NCI-H345 (cell line): ENCODE measurements at regions not wholly inside any gene's neighbourhood (a gene's known extent, or its start where the extent isn't known, plus 50 kb on each side); places are given as distances from the start of the nearest gene placed in this dataset.

Source experiments
- DNase-seq: peaks from one replicate; lab custom pipeline; 2025; lab: John Stamatoyannopoulos, UW

DNA sequence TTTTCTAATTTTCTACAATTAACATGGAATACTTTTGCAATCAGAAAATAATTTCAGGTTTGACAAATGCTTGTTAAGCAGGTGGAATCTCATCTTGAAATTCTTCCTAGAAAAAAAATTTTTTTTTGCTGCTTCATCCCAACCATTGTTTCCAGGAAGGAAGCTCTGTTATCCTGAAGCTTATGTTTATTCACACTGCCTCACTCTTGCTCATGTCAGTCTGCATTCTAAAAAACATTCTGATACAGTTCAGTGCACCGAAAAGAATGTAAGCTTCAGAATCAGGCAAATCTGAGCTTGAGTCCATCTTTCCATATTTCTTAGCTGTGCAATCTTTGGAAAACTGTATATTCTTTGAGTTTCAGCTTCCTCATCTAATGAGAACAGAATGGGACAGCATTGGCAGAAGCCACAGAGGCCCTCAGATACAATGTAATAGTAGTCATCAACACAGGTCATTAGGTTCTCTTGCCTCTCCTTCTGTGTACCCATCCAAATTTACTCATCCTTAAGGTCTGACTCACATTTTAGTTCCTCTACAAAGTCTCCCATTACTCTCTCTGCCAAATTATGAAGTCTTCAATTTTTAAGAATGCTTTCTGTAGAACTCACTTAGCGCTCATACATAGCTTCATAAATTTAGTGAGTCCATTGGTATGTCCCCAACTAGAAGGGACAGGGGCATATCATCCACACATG is 881.8 kb upstream of the NR2F2 start:
- DNase-seq, result no peak

DNA sequence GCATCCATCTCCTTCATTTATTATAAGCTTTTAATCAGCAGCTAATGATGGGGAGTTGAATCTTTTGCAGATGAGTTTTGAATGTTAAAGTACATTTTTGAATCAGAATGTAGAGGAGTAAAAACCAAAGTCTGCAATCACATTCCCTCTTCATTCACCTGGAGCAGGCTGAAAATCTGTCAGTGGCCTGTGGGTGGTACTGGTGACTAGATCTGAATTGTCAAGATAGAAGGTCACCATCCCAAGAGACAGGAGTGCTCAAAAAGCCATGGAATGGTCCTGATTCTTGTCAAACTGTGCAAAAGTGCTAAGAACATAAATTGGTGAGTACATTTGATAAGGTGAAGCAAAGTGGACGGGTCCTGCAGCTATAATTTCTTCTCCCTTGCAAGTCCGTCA is 881.3 kb upstream of the NR2F2 start:
- no peak for DNase-seq

DNA sequence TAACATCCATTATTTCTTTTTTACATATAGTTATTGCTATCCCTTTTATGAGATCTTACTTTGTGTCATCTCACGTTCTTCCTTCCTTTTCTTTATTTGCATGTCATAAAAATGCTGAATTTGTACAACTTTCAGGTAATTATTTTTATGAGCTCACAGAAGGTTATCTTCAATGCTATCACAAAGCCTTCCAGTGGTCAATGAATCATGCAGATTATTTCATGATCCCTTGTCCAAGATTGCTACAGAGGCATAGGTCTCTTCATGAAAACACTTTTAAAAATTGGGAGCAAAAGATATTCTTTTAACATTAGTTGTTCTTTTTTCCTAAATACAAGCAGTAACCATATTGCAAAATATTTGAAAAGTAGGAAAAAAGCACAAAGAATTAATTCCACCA is 880.1 kb upstream of the NR2F2 start:
- DNase-seq, result no peak

DNA sequence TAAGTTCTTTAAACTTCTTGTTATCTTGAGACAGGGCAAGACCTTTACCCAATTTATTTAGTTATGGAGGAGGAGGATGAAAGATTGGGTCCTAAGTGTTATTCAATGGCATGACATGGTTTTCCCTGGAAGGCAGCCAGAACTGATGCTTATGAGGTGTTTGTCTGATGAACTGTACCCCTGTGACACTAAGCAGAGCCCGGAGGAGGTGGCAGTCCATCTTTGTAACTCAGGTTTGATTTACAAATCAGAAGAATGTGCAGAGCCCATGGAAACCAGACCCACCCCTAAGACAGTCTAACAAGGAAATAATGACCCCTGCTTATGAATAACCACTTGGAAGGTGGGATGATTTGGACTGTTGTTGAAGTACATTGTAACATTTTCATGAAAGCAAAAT is 878.6 kb upstream of the NR2F2 start:
- DNase-seq, result no peak

DNA sequence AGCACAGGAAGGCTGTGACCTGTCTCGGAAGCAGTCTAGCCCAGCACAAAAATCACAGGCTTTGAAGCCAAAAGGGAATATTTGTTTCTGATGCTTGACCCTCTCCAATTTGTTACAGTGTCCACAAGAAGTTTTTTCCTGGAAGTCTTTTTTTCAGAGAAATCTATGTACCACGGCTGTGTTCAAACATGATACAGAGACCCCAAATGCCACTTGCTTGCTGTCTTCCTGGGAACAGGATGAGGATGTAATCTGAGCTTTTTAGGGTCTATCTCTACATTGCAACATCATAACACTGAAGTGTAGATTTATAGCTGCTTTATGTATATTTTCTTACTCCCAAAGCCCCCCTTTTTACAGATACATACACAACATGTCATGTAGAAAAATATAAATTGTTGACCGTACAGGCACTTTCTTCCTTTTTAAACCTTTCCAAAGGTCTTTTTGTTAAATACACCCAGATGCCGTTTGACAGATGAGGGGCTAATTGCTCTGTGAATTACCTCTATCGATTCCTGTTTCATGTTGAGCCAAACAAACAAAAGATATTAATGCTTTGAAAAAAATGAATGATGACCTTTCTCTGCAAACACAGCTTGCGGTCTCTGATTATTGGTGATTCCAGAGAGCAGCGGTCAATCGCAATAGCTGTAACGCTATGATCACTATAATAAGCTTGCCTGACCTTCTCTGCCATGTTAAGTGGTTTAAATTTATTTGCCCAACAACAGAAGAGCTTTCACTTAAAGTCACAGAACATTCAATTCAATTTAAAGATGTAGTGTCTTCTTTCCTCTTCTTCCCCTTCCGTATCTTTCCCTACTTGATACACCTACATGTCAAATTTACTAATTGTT is 875.9 kb upstream of the NR2F2 start:
- DNase-seq, result no peak

DNA sequence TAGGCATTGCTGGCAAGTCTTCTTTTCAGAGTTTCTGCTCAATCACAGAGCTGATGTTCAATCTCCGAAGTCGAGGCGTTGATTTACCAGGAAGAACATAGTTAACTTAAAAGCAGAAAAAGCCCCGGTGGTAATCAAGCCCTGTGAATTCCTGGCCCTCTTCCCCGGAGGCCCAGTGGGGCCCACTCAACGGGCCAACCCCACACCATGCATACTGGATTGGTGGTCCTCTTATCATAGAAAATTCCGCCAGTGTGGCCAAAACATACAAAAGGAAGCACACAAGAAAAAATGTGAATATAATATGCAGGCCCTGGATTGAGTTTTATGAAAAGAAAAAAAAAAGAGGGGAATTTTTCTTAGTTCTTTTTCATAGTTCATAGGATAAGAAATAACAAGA is 873.0 kb upstream of the NR2F2 start:
- DNase-seq, result no peak

DNA sequence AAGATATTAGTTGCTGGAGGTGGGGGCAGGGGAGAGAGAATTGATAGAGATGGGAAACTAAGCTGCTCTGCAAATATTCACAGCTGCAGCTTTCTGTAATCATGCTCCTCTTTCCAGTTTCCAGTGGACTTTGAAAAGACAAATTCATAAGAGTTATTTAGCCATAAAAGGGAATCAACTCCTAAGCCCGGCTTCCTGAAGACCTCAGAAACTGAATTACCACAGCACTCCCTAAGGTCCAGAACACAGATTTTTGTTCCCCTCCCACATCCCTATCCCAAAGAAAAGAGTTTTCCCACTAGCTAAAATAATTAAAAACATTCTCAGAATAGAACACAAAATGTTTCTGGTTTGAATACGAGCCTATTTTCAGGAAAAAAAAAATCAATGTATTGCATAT is 871.8 kb upstream of the NR2F2 start:
- no peak for DNase-seq

DNA sequence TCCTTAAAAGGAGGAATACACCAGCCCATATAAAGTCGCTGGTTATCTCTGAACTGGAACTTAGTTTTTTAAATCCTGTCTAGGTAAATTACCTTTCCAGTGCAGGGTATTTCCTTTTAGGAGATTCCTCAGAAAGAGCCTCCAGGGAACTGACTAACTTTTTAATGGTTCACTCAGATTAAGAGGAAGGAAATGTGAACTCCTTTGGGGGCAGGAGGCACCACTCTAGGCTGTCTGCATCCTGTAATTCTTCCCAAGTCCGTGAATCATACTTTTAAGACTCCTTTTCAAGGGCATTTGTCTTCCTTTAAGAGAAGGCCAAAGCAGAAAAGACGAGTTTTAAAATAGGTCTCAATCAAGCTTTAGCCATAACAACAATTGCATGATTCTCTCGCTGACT is 871.2 kb upstream of the NR2F2 start:
- DNase-seq, result no peak

DNA sequence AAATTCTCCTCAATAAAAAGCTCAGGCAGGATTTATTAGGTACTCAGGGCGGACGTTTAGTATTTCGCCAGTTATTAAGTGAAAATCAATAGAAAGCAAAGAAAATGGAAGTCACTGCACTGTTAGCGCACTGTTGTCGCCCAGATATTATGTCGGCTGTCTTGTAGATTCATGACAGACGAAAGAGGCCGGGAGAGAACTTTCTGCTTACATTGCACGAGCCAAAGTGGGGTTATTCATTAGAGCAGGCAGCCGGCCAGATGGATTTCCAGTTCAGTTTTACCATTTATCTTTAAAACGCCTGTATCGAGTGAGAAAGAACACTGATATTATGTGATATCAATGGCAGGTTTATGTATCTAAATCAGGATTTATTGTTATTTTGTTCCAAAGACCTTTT is 866.0 kb upstream of the NR2F2 start:
- DNase-seq, result no peak

DNA sequence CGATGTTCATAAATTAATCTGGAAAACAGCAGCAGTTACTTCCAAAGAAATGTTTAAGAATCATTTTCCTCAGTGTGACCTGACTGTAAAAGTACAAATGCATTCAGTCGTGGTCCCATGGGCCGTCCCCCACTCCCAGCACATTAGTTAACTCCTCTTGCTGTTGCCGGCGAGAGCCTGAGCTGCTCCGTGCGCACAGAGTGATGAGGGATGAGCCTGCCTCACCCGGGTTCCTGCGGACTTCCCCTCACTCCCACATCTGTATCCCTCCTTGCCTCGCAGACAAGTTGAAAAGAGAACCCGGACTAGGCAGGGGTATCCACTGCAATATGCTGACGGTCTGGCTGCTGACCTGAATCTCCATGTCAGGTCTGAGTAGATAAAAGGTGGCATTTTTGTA is 861.7 kb upstream of the NR2F2 start:
- DNase-seq, result no peak

DNA sequence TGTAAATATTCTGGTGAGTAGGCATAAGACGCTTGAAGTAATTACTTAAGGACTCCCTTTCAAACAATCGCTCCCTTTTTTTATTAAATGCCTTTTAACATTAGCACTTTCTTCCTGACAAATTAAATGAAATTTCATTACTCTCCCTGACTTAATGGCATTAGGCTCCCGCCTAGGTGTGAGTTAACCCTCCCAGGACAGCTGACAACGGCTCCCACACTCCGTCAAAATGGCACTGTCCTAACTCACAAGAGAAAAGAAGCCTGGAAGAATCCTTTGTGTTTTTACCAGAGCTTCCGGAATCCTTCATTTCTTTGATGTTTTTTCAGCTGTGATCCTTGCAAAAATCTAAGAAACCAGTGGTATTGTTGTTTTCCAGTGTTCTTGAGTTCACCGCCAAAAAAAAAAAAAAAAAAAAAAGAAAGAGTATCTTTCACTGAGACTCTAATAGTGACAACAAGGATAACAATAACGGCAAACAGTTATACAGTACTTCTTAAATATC is 861.0 kb upstream of the NR2F2 start:
- no peak for DNase-seq

DNA sequence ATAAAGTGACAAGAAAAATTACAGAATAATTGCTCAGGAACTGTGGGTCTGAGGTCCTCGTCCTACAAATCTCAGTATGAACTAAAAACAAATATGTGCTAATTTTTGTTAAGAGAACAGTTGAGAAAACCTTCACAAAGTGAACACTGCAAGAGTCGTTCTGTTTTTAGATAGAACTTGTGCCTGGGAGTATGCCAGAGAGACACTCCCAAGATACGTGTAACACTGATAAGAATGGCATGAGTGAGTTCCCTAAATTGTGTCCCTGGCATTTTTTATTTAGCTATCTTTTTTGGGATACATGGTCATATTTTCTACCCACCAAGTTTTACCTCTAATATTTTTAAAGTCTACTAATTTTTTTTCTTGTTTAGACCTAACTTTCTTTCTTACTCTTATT is 860.0 kb upstream of the NR2F2 start:
- DNase-seq, result no peak

DNA sequence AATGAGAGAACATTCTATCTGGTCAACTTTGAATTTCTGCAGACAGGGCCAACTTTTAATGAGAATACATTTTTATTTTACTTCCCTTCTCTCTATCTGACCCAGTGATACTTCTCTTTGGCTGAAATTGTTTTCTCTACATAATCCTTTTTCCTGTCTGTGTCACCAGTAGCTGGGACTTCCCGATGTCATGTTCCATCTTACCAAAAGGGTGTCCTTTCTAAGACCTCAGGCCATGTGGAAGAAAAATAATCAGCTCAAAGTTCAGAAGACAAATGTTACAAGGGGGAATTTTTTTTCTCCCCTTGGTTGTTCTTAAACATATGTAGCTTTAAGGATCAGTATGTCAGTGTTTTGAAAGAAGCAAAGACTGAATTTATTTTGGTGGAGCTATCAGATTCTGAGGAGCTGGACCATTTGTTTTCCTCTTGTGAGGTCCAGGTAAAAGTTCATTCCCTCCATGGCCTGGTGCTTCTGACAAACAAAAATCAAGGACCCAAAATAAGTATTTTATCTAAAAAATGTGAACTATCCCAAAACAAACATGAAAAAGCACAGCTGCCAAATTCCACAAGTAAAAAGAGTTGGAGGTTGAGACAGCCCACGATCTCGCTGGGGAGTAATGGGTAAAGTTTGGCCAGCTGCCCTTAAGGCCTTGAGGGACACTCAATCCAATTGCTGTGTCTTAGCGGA is 859.4 kb upstream of the NR2F2 start:
- no peak for DNase-seq

DNA sequence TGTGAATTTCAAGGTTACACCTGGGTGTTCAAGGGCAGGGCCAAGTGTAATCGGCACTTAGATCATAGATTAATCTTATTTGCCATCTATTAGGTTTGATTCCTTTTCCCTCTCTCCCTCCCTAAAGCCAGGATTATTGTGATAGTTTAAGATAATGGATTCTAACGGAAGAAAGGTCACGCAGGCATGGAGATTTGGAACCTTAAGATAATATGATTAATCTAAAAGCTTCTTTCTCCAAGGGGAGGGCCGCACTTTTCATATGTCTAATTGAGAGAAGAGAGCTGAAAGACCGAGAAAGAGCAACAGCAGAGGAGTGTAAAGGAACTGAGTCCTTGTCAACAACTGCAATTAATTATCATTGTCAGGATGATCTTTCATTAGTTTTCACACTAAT is 858.8 kb upstream of the NR2F2 start:
- no peak for DNase-seq

DNA sequence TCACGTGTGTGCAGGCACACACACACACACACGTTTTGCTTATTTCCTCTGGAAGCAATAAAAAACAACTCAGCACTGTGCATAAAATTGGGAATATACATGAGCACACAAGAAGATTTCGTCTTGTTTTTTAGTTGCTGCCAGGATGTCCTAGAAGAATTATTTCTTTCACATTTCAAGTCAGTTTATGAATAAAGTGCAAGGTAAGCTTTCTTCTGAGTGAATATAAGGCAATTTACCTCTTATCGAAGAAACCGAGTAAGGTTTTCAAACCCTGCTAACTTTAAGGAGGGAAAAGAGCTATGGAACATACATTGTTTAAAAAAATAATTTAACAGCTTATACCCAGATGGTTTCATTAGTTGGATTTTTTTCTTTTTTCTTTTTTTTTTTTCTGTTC is 855.4 kb upstream of the NR2F2 start:
- no peak for DNase-seq

DNA sequence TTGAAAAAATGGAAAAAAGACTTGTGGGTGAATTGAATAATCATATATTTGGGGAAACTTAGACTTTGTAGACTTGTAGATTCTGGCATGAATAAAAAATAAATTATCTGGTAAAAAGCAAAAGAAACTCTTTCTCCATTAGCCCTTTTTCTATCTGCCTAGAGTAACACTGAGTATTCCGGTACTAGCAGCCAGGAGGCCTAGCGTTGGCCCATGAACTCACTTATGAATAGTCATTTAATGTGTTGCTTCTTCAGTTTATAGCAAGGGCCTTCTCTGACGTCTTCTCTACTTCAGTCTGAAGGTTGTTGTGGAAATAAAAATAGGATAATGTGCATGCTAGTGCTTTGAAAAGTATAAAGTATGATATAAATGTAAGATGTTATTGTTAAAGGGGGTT is 851.2 kb upstream of the NR2F2 start:
- DNase-seq, result no peak

DNA sequence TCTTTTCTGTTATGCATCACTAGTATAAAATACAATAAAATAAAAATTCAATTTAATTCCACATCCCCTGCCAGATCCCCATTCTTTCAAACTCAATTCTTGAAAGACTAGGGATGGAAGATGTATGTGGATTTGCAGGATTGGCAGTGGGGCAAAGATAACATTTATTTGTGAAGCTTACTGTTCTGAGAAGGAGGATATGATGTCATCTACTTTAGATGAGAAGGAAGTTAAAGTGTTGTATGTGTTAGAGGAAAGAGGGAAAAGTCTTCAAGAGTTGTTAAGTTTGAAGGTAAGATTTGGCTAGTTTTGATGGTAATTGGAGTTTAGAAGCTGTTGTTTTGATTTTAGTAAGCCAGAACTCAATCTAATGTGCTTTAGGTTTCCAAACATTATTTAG is 845.1 kb upstream of the NR2F2 start:
- no peak for DNase-seq

DNA sequence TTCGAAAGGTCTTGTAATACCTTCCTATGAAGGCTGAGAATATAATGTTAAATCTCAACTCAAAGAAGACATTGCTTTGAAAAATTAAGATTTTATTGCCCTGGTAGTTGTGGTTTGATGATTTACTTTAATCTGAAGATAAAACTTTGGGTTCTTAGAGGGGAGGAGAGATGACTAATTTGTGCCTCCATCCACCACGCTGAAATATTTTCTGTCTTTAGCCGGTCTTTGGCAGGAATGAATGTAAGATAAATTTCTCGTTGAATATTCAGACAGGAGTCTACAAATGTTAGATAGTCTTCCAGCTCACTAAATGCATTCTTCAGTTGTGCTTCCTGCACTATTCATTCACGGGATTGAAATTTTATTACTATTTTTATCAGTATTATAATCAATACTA is 844.3 kb upstream of the NR2F2 start:
- no peak for DNase-seq

DNA sequence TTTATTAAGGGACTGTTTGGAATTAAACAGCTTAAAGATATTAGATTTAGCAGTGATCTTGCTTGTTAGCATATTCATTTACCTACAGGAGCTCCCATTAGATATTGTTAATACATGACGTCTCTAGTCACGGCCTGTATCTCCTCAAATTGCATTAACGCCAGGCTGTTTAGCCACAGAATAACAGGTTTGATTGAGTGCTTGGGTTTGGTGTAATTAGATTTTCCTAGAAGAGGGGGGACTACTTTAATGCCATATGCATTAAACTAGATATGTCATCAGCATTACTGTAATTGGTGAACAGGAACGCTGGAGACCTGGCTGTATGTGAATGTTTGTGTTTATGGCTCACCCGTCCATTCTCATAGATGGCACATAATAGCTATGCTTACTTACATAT is 841.4 kb upstream of the NR2F2 start:
- DNase-seq, result no peak

DNA sequence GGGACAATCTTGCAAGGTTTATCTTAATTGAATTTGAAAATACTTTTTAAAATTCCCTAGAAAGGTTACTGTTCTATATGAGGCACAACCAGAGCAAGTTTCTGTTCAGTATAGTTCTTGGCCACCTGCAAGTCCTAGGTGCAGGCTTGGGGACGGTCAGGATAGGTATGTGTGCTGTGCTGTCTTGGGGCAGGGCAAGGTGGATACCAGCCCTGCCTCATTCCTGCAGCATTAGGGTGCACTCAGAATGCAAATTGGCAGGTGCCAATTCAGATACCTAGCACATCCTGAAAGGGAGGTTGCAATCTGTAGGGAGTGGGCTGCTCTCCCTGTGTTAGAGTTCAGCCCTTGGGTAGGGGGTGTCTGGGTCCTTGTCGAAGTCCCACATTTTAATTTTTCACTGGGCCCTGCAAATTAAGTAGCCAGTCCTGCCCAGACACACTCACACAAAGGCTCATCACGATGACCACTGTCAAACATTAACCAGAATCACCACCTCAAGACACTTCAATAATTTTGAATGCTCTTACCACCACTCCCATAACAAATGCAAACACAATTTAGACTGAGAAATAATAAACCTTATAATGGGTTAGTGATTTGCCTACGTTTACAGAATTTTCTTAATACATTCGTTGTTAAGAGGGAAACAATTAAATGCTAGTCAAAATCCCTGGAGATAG is 838.0 kb upstream of the NR2F2 start:
- no peak for DNase-seq

DNA sequence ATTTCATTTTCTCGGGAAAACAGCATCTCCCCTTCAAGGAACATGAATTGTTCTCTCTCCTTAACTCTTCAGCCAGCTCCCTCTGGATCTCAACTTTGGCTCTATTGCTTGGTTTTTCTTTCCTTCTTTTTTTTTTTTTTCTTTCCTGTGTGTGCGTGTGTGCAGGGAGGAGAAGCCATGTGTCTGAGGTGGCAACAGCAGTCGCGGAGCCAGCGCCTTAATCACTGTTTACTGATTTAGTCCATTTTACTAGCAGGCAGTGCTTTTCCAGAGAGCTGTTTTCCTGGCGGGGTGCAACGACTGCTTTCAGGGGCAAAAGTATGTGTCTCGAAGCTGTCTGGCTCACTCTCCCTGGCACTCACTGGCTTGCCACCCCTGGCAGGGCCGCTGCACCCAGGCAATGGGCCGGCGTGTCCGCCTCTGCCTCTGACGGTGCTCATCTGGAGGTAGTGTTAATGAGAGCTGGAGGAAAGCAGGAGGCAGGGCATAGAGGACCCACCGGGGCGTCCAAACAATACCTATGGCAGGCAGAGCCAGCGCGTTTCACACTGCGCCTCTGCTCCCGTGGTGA is 835.4 kb upstream of the NR2F2 start:
- no peak for DNase-seq

DNA sequence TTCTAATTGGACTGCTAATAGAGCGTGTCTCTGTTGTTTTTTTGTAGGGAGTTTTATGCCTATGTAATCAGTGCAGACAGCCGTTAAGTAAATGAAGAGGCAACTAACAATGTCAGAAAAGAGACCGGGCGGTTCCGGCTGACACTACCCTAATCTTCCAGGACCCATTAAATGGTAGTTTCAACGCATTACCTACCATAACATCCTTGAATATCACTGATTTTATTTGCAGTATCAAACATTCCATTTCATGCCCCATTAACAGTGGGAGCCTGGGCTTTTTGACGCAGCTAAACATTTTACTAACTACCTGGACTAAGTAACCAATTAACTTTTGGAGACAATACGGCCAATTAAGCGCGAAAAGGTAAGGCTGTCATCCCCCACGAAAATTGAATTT is 832.9 kb upstream of the NR2F2 start:
- no peak for DNase-seq
